ENCODE measurements at regions not wholly inside any gene's neighbourhood (a gene's known extent, or its start where the extent isn't known, plus 50 kb on each side); places are given as distances from the start of the nearest gene placed in this dataset.

DNA sequence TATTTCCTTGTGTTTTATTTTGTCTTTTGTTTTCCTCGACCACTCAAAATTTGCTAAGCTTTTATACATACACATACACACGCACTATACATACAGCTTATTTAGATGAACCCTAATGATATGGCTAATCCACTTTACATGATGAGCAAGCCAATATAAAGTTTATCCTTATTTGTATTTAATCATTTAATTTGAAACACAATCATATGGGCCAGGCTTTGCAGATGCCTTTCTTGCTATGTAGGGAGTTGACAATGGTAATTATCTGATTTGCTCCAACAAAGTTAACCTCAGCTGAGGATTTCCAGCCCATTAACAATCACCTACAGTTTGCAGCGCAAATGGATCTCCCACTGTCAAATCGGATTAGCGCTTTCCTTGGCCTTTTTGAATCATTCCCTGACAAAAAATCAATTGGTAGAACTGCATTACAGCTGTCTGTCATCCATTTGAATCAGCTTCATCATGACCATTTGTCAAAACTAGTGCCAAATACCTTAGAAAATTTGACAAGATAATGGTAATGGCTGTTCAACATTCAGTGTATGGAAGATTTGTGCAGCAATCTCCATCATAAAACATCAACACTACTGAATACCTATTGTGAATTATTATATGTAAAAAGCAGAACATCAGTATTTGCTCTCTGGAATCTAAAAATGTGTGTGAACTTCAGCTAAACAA lies 352.6 kb downstream of the MRPL39 start:
- intact Hi-C loops (cut with micrococcal nuclease): no loop called here
- TF ChIP-seq, protein P1, sequence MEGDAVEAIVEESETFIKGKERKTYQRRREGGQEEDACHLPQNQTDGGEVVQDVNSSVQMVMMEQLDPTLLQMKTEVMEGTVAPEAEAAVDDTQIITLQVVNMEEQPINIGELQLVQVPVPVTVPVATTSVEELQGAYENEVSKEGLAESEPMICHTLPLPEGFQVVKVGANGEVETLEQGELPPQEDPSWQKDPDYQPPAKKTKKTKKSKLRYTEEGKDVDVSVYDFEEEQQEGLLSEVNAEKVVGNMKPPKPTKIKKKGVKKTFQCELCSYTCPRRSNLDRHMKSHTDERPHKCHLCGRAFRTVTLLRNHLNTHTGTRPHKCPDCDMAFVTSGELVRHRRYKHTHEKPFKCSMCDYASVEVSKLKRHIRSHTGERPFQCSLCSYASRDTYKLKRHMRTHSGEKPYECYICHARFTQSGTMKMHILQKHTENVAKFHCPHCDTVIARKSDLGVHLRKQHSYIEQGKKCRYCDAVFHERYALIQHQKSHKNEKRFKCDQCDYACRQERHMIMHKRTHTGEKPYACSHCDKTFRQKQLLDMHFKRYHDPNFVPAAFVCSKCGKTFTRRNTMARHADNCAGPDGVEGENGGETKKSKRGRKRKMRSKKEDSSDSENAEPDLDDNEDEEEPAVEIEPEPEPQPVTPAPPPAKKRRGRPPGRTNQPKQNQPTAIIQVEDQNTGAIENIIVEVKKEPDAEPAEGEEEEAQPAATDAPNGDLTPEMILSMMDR (IDR thresholded peaks at IDR 0.05; ENCODE audit: borderline replicate concordance): no peak
- DNase-seq: no peak
- Histone ChIP-seq H3K9me3 (replicated peaks) (no peaks in the 10 kb centered on the region), H3K4me3 (no peak overlapping the region), H3K36me3 (no peaks in the 10 kb centered on the region), H3K27ac (replicated peaks) (no peak overlapping the region), H3K27me3 (ENCODE audit: low read depth) (peaks cover 7% of the 10 kb centered on the region), H3K4me1 (no peaks in the 10 kb centered on the region)

DNA sequence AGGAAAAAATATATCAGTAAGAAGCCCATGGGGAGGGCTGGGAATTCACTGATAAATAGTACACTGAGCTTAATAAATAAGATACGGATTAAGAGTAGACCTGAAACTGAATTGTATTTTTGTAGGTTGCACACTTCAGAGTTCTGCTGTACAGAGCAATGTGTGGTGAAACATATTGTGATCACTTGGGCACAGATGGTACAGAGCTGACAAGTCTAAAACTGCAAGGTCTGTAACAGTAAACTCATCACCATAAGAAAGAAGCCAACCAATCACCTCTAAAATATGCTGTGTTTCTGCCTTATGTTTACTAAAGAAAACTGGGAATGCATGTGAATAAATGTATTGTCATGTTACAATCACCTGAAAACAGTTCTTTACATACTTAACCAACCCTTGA lies 360.7 kb downstream of the MRPL39 start:
- no peak for DNase-seq
- Histone ChIP-seq H3K27me3 (ENCODE audit: low read depth) (no peaks in the 10 kb centered on the region), H3K4me3 (no peak overlapping the region), H3K4me1 (no peaks in the 10 kb centered on the region), H3K9me3 (replicated peaks) (no peaks in the 10 kb centered on the region), H3K27ac (replicated peaks) (no peak overlapping the region), H3K36me3 (no peaks in the 10 kb centered on the region)
- TF ChIP-seq, protein P1 (IDR thresholded peaks at IDR 0.05; ENCODE audit: borderline replicate concordance): no peak
- intact Hi-C loops (cut with micrococcal nuclease): no loop called here

DNA sequence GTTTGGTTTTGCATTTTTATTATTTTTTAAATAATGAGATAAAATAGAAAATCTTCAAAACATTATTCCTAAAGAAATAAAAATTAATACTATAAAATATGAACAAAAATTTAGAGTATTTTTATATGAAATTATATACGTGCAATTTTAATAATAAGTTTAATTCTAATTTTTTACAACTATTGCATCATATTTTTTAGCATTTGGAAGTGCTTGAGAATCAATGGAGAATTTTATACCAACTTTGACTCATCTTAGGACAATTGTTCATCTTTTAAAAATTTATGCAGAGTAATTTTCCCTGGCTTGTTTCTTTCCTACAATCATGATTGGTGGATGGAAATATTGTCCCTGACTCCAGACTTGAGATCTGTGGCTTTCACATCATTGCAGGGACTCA lies 362.5 kb downstream of the MRPL39 start:
- no peaks in the 10 kb centered on the region for H3K36me3 ChIP-seq
- H3K4me3 ChIP-seq: no peak overlapping the region
- no peak for DNase-seq
- H3K27ac ChIP-seq (replicated peaks): no peak overlapping the region
- H3K4me1 ChIP-seq: no peaks in the 10 kb centered on the region
- H3K27me3 ChIP-seq (ENCODE audit: low read depth): no peaks in the 10 kb centered on the region
- TF ChIP-seq, protein P1 (IDR thresholded peaks at IDR 0.05; ENCODE audit: borderline replicate concordance): no peak
- peaks cover 16% of the 10 kb centered on the region for H3K9me3 ChIP-seq (replicated peaks)
- intact Hi-C loops (cut with micrococcal nuclease): no loop called here

DNA sequence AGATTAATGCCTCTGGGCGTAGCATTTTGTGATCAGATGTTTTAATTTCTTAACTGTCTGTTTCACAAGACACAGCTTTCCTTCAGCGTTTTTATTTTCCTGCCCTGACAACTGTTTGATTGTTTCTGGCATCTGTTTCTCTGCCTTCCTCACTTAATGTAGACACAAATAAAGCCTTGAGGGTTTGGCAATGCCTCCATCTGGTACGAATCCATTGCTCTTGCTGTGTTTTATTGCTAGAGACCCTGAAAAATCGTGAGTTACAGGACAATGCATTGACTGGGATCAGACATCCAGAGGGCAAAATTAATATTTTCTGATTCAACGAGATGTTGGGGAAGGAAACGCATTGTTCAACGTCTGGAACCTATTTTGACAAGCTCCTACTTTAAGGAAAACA lies 363.5 kb downstream of the MRPL39 start:
- no peaks in the 10 kb centered on the region for H3K4me1 ChIP-seq
- peaks cover 24% of the 10 kb centered on the region for H3K9me3 ChIP-seq (replicated peaks)
- intact Hi-C loops (cut with micrococcal nuclease): no loop called here
- no peaks in the 10 kb centered on the region for H3K27me3 ChIP-seq (ENCODE audit: low read depth)
- no peak overlapping the region for H3K27ac ChIP-seq (replicated peaks)
- H3K4me3 ChIP-seq: no peak overlapping the region
- TF ChIP-seq, protein P1 (IDR thresholded peaks at IDR 0.05; ENCODE audit: borderline replicate concordance): no peak
- H3K36me3 ChIP-seq: no peaks in the 10 kb centered on the region
- DNase-seq: no peak

DNA sequence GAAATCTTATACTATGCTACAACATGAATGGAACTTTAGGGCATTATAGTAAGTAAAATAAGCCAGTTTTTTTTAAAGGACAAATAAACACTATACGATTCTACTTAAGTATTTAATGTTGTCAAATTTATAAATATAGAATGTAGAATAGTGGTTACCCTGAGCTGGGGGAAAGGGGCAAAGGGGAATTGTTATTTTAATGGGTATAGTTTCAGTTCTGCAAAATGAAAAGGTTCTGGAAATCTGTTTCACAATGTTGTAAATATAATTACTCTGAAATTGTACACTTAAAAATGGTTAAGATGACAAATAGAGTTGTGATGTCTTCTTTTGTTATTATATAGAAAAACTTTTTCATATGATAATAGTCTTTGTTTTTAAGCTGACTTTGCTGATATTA lies 366.3 kb downstream of the MRPL39 start:
- Histone ChIP-seq H3K4me1 (no peaks in the 10 kb centered on the region), H3K36me3 (no peaks in the 10 kb centered on the region), H3K4me3 (no peak overlapping the region), H3K27ac (replicated peaks) (no peak overlapping the region), H3K9me3 (replicated peaks) (peaks cover 52% of the 10 kb centered on the region), H3K27me3 (ENCODE audit: low read depth) (no peaks in the 10 kb centered on the region)
- no peak for DNase-seq
- intact Hi-C loops (cut with micrococcal nuclease): no loop called here
- TF ChIP-seq, protein P1 (IDR thresholded peaks at IDR 0.05; ENCODE audit: borderline replicate concordance): no peak

Data from left ventricle myocardium inferior (tissue), 1 donor.